ENCODE measurements at regions not wholly inside any gene's neighbourhood (a gene's known extent, or its start where the extent isn't known, plus 50 kb on each side); places are given as distances from the start of the nearest gene placed in this dataset.
"Not testable (repeated sequence)": the region's sequence is repeated elsewhere in the genome, so short reads cannot be mapped to it uniquely, and the experiment has no call there.

DNA sequence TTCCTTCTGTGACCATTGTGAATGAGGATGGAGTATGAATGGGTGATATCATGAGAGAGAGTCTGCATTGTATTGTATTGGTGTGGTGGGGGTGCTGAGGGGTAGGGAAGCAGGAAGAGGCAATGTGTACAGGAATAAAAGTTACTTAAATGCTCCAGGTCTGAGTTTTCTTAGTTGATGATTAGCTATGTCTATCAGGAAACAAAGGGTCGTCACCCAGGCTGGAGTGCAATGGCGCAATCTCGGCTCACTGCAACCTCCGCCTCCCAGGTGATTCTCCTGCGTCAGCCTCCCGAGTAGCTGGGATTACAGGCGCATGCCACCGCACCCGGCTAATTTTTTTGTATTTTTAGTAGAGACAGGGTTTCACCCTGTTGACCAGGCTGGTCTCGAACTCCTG, 163.8 kb downstream of the SOX4 start:
- TF ChIP-seq, protein P1, sequence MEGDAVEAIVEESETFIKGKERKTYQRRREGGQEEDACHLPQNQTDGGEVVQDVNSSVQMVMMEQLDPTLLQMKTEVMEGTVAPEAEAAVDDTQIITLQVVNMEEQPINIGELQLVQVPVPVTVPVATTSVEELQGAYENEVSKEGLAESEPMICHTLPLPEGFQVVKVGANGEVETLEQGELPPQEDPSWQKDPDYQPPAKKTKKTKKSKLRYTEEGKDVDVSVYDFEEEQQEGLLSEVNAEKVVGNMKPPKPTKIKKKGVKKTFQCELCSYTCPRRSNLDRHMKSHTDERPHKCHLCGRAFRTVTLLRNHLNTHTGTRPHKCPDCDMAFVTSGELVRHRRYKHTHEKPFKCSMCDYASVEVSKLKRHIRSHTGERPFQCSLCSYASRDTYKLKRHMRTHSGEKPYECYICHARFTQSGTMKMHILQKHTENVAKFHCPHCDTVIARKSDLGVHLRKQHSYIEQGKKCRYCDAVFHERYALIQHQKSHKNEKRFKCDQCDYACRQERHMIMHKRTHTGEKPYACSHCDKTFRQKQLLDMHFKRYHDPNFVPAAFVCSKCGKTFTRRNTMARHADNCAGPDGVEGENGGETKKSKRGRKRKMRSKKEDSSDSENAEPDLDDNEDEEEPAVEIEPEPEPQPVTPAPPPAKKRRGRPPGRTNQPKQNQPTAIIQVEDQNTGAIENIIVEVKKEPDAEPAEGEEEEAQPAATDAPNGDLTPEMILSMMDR (IDR thresholded peaks at IDR 0.05), result not testable (repeated sequence)
- TF ChIP-seq POLR2A (IDR thresholded peaks at IDR 0.05), result not testable (repeated sequence)
